Neuronal stem cell (in vitro differentiated cells): ENCODE measurements at regions not wholly inside any gene's neighbourhood (a gene's known extent, or its start where the extent isn't known, plus 50 kb on each side); places are given as distances from the start of the nearest gene placed in this dataset.

ENCODE experiments used
- DNase-seq: peaks from one replicate; pipeline ENCODE4 v3.0.0-alpha.2; 2013; ENCODE audit warnings: low spot score
- H2AFZ ChIP-seq: one replicate; pipeline ENCODE4 v1.6.1; 2013; ENCODE audit warnings: mild to moderate bottlenecking, low read length, inconsistent platforms
- H2AK5ac ChIP-seq: 2 replicates; pipeline ENCODE4 v1.6.1; 2013; ENCODE audit warnings: low read depth, mild to moderate bottlenecking, inconsistent platforms, low read length, moderate library complexity, mixed read lengths
- H2BK120ac ChIP-seq: 2 replicates; pipeline ENCODE4 v1.6.1; 2013; ENCODE audit warnings: low read depth, mild to moderate bottlenecking, inconsistent platforms, low read length, moderate library complexity, mixed read lengths
- H2BK12ac ChIP-seq: one replicate; pipeline ENCODE4 v1.6.1; 2013; ENCODE audit warnings: low read length, inconsistent platforms
- H2BK15ac ChIP-seq: 2 replicates; pipeline ENCODE4 v1.6.1; 2013; ENCODE audit warnings: mild to moderate bottlenecking, low read length, inconsistent platforms, mixed read lengths
- H2BK5ac ChIP-seq: one replicate; pipeline ENCODE4 v1.6.1; 2013; ENCODE audit warnings: inconsistent platforms, mild to moderate bottlenecking, low read length, moderate library complexity
- H3K14ac ChIP-seq: one replicate; pipeline ENCODE4 v1.6.1; 2013; ENCODE audit warnings: low read length, inconsistent platforms
- H3K18ac ChIP-seq: 2 replicates; pipeline ENCODE4 v1.6.1; 2013; ENCODE audit warnings: low read length, inconsistent platforms
- H3K23ac ChIP-seq: 2 replicates; pipeline ENCODE4 v1.6.1; 2013; ENCODE audit warnings: low read depth, mild to moderate bottlenecking, mixed read lengths, low read length, inconsistent platforms; ENCODE audit not compliant: poor library complexity
- H3K27ac ChIP-seq: replicated peaks from 3 replicates; pipeline ENCODE4 v1.5.1; 2013; ENCODE audit warnings: low read length, inconsistent platforms
- H3K27me3 ChIP-seq, 3 experiments: 2 replicates each; pipeline ENCODE4 v1.6.1; 2013; ENCODE audit warnings: low read length in 3 of 3, mild to moderate bottlenecking in 2 of 3, inconsistent platforms in 1 of 3, low read depth in 1 of 3, mixed read lengths in 1 of 3, moderate library complexity in 1 of 3; ENCODE audit not compliant: control insufficient read depth in 3 of 3, insufficient read depth in 3 of 3
- H3K36me3 ChIP-seq, 2 donors: replicated peaks in 1 of 2; 2 replicates each; pipeline ENCODE4 v1.6.1; 2013; ENCODE audit warnings: low read length in 2 of 2; ENCODE audit not compliant: control insufficient read depth in 2 of 2, insufficient read depth in 2 of 2
- H3K4ac ChIP-seq: 2 replicates; pipeline ENCODE4 v1.6.1; 2013; ENCODE audit warnings: inconsistent platforms, mild to moderate bottlenecking, low read length, moderate library complexity
- H3K4me1 ChIP-seq, 2 donors: 1 replicate in 1 of 2; 2 replicates in 1 of 2; pipeline ENCODE4 v1.6.1; 2013; ENCODE audit warnings: low read length in 2 of 2, low read depth in 1 of 2; ENCODE audit not compliant: control insufficient read depth in 2 of 2, insufficient read depth in 1 of 2
- H3K4me2 ChIP-seq: one replicate; pipeline ENCODE4 v1.6.1; 2013; ENCODE audit warnings: mild to moderate bottlenecking, low read length, inconsistent platforms; ENCODE audit not compliant: insufficient read depth, poor library complexity, severe bottlenecking
- H3K4me3 ChIP-seq, 2 donors: 2 replicates each; pipeline ENCODE4 v1.5.1; 2013; ENCODE audit warnings: low read length in 2 of 2, mild to moderate bottlenecking in 2 of 2, inconsistent platforms in 1 of 2, moderate library complexity in 1 of 2
- H3K79me1 ChIP-seq: one replicate; pipeline ENCODE4 v1.6.1; 2013; ENCODE audit warnings: low read depth, mild to moderate bottlenecking, inconsistent platforms, low read length, moderate library complexity
- H3K9ac ChIP-seq: one replicate; pipeline ENCODE4 v1.6.1; 2013; ENCODE audit warnings: mild to moderate bottlenecking, low read depth, low read length, inconsistent platforms; ENCODE audit not compliant: poor library complexity
- H3K9me3 ChIP-seq, 2 donors: replicated peaks in 1 of 2; 2 replicates each; pipeline versions ENCODE3 to v1.6.1; 2013; ENCODE audit warnings: low read length in 2 of 2, mild to moderate bottlenecking in 2 of 2, inconsistent platforms in 1 of 2, low read depth in 1 of 2, mixed read lengths in 1 of 2, moderate library complexity in 1 of 2; ENCODE audit not compliant: control insufficient read depth in 2 of 2, insufficient read depth in 1 of 2
- H4K8ac ChIP-seq: one replicate; pipeline ENCODE4 v1.6.1; 2013; ENCODE audit warnings: low read depth, mild to moderate bottlenecking, inconsistent platforms, low read length, moderate library complexity
- H4K91ac ChIP-seq: one replicate; pipeline ENCODE4 v1.6.1; 2013; ENCODE audit warnings: low read length, low read depth, mild to moderate bottlenecking, inconsistent platforms; ENCODE audit not compliant: poor library complexity
- WGBS, 2 donors: extraction: QIAGEN DNeasy Blood & Tissue Kit; methylation state at CpG; one replicate each; pipeline ENCODE4 v1.1.7; 2013; ENCODE audit warnings: missing lambda C conversion rate in 2 of 2, mixed read lengths in 1 of 2; ENCODE audit not compliant: insufficient read length in 2 of 2, insufficient replicate concordance in 1 of 2; ENCODE audit errors: extremely low coverage in 2 of 2; 5-methylcytosine and 5-hydroxymethylcytosine counted together

GRCh38 chr21:32887026-32887425 is 115.5 kb upstream of the PAXBP1 start:
- H2AK5ac ChIP-seq, result no peak overlapping the region
- no peaks in the 10 kb centered on the region for H3K79me1 ChIP-seq
- H4K8ac ChIP-seq, result no peak overlapping the region
- no peaks in the 10 kb centered on the region for H3K9me3 ChIP-seq
- H3K9ac ChIP-seq, result no peak overlapping the region
- no CpG with 5 or more reads among the region's 1 CpG for WGBS, 2 donors
- H3K4me3 ChIP-seq, result no peak overlapping the region
- no peak overlapping the region for H3K23ac ChIP-seq
- no peak overlapping the region for H2AFZ ChIP-seq
- no peaks in the 10 kb centered on the region for H3K36me3 ChIP-seq
- H2BK12ac ChIP-seq, result no peak overlapping the region
- H3K27ac ChIP-seq, result no peak overlapping the region
- no peak overlapping the region for H3K14ac ChIP-seq
- no peak overlapping the region for H2BK15ac ChIP-seq
- peaks cover 0 to 5% of the 10 kb centered on the region in 2 donors for H3K4me1 ChIP-seq
- H3K18ac ChIP-seq, result no peak overlapping the region
- no peak overlapping the region for H2BK5ac ChIP-seq
- no peak overlapping the region for H3K4me2 ChIP-seq
- no peak overlapping the region for H2BK120ac ChIP-seq
- H3K4ac ChIP-seq, result no peak overlapping the region
- peaks cover 0 to 2% (median 0%) of the 10 kb centered on the region in 3 experiments for H3K27me3 ChIP-seq
- H4K91ac ChIP-seq, result no peak overlapping the region
- no peak for DNase-seq

- WGBS, 2 donors, result no CpG with 5 or more reads among the region's 3 CpGs
- Histone ChIP-seq H3K9ac (no peak overlapping the region), H3K4me3 (no peak overlapping the region), H3K27me3 (peaks cover 0 to 2% (median 0%) of the 10 kb centered on the region in 3 experiments), H3K9me3 (no peaks in the 10 kb centered on the region), H3K18ac (no peak overlapping the region), H4K8ac (no peak overlapping the region), H4K91ac (no peak overlapping the region), H3K36me3 (no peaks in the 10 kb centered on the region), H2BK5ac (no peak overlapping the region), H3K4ac (no peak overlapping the region), H3K4me2 (no peak overlapping the region), H2BK15ac (no peak overlapping the region), H3K14ac (no peak overlapping the region), H2BK12ac (no peak overlapping the region), H2BK120ac (no peak overlapping the region), H3K23ac (no peak overlapping the region), H3K4me1 (peaks cover 0 to 5% of the 10 kb centered on the region in 2 donors), H3K27ac (no peak overlapping the region), H2AFZ (no peak overlapping the region), H3K79me1 (no peaks in the 10 kb centered on the region), H2AK5ac (no peak overlapping the region)
- no peak for DNase-seq
Measured at GRCh38 chr21:32888971-32889370, 117.4 kb upstream of the PAXBP1 start.

- Histone ChIP-seq H3K9ac (no peak overlapping the region), H3K14ac (no peak overlapping the region), H3K27ac (no peak overlapping the region), H4K8ac (no peak overlapping the region), H2BK120ac (no peak overlapping the region), H3K23ac (no peak overlapping the region), H3K27me3 (peaks cover 0 to 2% (median 0%) of the 10 kb centered on the region in 3 experiments), H3K4ac (no peak overlapping the region), H2BK5ac (no peak overlapping the region), H3K4me1 (peaks cover 0 to 5% of the 10 kb centered on the region in 2 donors), H3K9me3 (no peaks in the 10 kb centered on the region), H2AK5ac (no peak overlapping the region), H2BK15ac (no peak overlapping the region), H3K4me2 (no peak overlapping the region), H3K79me1 (no peaks in the 10 kb centered on the region), H3K18ac (no peak overlapping the region), H2BK12ac (no peak overlapping the region), H3K4me3 (no peak overlapping the region), H2AFZ (no peak overlapping the region), H3K36me3 (no peaks in the 10 kb centered on the region), H4K91ac (no peak overlapping the region)
- no peak for DNase-seq
- WGBS, 2 donors, result no CpG with 5 or more reads among the region's 3 CpGs
Measured at GRCh38 chr21:32889596-32889995, 118.0 kb upstream of the PAXBP1 start.

GRCh38 chr21:32894321-32894720 is 122.8 kb upstream of the PAXBP1 start:
- H3K4ac ChIP-seq, result no peak overlapping the region
- no peak overlapping the region for H3K9ac ChIP-seq
- H2BK15ac ChIP-seq, result no peak overlapping the region
- H3K27ac ChIP-seq, result no peak overlapping the region
- no peak overlapping the region for H3K23ac ChIP-seq
- peaks cover 0 to 4% of the 10 kb centered on the region in 2 donors for H3K9me3 ChIP-seq
- H3K14ac ChIP-seq, result no peak overlapping the region
- H3K4me1 ChIP-seq, result no peaks in the 10 kb centered on the region
- H2BK12ac ChIP-seq, result no peak overlapping the region
- H3K36me3 ChIP-seq, result no peaks in the 10 kb centered on the region
- peaks cover 0 to 2% (median 0%) of the 10 kb centered on the region in 3 experiments for H3K27me3 ChIP-seq
- no peak for DNase-seq
- no peak overlapping the region for H2BK120ac ChIP-seq
- no peak overlapping the region for H3K18ac ChIP-seq
- H4K8ac ChIP-seq, result no peak overlapping the region
- no peaks in the 10 kb centered on the region for H3K79me1 ChIP-seq
- no peak overlapping the region for H2AFZ ChIP-seq
- H3K4me2 ChIP-seq, result no peak overlapping the region
- no peak overlapping the region for H2BK5ac ChIP-seq
- H2AK5ac ChIP-seq, result no peak overlapping the region
- no peak overlapping the region for H3K4me3 ChIP-seq
- H4K91ac ChIP-seq, result no peak overlapping the region
